Forelimb muscle (tissue), 1 donor: ENCODE measurements at regions not wholly inside any gene's neighbourhood (a gene's known extent, or its start where the extent isn't known, plus 50 kb on each side); places are given as distances from the start of the nearest gene placed in this dataset.
"Not testable (repeated sequence)": the region's sequence is repeated elsewhere in the genome, so short reads cannot be mapped to it uniquely, and the experiment has no call there.

Source experiments
- DNase-seq: peaks from one replicate; pipeline ENCODE4 v3.0.0-alpha.2; 2013; ENCODE audit warnings: low read depth

DNA sequence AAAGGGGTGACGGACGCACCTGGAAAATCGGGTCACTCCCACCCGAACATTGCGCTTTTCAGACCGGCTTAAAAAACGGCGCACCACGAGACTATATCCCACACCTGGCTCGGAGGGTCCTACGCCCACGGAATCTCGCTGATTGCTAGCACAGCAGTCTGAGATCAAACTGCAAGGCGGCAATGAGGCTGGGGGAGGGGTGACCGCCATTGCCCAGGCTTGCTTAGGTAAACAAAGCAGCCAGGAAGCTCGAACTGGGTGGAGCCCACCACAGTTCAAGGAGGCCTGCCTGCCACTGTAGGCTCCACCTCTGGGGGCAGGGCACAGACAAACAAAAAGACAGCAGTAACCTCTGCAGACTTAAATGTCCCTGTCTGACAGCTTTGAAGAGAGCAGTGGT lies 342.0 kb upstream of the PKN2 start:
- DNase-seq: not testable (repeated sequence)

- no peak for DNase-seq
These were observed 333.4 kb upstream of the PKN2 start for GRCh38 chr1:88350648-88351047.

DNA sequence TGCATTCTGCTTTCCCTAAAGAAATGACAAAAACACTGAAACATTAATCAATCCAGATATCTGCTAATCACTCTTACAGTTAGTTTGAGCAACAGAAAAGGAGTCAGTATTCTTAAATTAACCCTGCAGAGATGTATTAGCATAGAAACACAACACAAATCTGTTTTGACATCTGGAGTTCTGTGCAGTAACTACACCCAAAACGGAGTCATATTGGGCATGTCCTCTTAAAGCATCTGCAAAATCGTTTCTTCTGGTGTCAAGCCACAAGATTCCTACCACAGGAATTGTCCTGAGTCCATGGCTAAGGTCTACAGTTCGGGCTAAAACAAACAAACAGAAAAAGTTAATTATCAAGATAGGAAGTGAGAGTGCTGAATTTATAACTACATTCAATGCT lies 332.1 kb upstream of the PKN2 start:
- DNase-seq: no peak

DNA sequence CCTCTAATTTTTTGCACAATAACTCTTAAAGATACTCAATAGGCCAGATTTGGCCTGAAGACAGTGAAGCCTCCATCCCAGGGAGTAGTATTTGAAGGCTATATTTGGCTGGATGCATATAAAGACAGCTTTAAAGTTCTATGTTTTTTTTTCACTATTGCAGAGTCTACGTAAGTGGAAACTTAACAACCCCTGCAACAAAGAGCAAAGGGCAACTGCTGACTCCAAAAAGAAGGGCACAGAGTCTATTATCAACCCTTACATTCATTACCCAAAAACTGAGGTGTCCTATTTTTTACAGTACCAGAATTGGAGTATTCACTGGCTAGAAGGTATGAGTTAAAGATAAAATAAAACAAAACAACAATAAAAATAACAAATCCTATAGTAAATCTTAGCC lies 329.8 kb upstream of the PKN2 start:
- DNase-seq: no peak

GRCh38 chr1:88357729-88358128 lies 326.3 kb upstream of the PKN2 start:
- no peak for DNase-seq

DNA sequence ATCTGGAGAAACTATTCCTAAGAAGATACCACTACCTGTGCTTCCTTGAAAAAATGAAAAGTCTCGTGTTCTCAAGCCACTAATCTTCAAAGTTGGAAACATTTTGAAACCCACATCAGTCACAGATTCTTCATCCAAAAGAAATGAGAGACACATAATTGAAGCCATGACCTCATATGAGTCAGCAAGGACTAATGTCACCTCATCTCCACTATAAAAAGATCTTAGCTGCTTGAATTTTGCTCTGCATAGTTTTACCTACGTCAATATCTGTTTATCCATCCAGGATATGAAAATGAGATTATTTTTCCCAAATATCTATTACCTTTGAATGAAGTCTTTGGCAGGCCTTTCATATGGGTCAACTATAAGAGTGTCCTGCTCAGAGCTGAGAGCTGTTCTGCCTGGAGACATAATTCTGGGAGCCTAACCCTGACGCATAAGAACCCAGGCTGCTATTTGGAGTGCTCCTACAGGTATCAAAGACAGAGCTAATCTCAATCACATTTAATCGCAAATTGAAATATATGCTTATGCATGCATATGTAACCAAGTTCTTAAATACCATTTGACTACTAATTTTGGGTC lies 312.5 kb upstream of the PKN2 start:
- no peak for DNase-seq

DNA sequence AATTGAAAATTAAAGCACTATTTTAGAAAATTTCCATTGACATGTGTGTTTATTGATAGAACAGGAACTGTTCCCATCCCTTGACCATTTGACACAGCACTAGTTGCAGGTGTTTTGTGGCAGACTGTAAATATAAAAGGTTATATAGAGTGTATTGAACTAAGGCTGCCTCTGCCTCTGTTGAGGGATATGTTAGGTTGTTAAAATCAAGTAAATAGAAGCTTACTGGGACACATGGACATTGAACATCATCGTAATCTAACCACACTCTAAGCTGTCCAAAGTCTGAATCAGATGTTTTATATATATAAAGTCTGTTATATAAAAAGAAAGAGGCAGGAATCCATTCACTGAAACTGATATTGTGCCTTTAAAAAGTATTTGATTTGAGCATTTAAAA lies 308.1 kb upstream of the PKN2 start:
- no peak for DNase-seq

- no peak for DNase-seq
These were observed 307.7 kb upstream of the PKN2 start for GRCh38 chr1:88376421-88376820.

DNA sequence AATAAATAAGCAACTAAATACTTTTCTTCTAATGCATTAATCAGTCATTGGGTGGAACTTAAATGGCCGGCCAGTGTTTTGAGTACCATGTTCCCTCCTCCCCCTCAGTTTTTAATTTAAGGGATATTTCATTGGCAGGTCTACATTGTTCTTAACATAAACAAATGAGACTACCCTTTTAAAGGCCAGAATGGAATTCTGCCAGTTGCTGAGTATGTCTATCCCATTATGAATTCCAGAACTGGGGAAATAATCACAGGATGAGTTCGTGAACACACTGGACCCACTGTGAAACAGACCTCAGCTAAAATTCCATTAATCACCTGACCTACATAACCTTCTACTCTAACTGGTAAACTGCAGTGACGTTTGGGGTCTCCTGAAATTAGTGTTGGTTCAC lies 305.5 kb upstream of the PKN2 start:
- DNase-seq: no peak

DNA sequence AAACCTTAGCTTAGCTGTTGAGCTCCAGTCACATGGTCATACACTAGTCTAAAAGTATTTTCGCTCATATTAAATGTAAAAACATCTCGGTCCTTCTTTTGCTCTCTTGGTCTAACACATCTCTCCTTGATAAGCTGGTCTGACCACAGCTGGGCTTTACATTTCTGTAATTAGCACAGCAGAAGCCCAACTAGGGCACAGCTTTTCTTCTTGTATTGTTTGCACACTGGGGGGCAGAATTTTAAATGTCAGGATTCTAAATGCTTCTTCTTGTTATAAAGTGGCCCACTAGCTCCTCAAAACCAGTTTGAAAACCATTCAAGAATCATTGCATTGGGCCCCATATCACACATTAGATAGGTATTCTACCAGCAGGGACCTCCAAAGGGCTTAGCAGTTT lies 289.1 kb upstream of the PKN2 start:
- DNase-seq: no peak

DNA sequence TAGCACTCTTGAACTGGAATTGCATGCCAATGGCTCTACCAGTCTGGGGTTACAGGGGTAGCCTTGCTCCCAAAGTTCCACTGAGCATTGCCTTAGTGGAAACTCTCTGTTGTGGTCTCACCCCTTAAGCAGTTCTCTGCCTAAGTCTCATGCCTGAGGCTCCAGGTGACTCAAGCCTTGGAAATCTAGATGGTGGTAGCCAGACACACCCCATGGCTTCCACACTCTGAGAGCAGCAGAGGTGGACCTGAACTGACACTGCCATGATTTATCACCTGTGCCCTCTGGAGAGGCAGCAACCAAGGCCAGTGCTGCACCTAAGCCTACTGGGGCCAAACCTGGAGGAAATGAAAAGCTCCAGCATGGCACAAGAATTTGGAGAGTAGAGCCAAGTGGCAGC lies 285.7 kb upstream of the PKN2 start:
- no peak for DNase-seq

GRCh38 chr1:88399690-88400089 lies 284.4 kb upstream of the PKN2 start:
- DNase-seq: no peak

- no peak for DNase-seq
These were observed 282.8 kb upstream of the PKN2 start for GRCh38 chr1:88401313-88401712.

DNA sequence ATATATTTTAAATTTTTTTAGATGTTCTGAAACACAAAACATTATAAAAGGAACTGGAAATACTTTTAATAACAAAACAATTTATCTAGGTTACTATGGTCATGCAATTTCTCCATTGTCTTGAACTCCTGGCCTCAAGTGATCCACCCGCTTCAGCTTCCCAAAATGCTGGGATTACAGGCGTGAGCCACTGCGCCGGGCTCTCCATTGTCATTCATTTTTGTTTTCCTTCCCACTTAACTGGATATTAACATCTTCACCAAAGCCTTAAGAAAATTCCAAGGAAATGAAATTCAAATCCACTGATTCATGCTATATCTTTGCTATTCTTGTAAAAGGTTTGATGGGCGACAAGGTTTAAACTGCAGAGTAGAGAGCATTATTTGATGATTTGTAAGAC lies 279.5 kb upstream of the PKN2 start:
- no peak for DNase-seq

- no peak for DNase-seq
These were observed 276.8 kb upstream of the PKN2 start for GRCh38 chr1:88407248-88407647.

GRCh38 chr1:88421997-88422396 lies 262.1 kb upstream of the PKN2 start:
- DNase-seq: no peak

GRCh38 chr1:88433556-88433955 lies 250.5 kb upstream of the PKN2 start:
- no peak for DNase-seq

DNA sequence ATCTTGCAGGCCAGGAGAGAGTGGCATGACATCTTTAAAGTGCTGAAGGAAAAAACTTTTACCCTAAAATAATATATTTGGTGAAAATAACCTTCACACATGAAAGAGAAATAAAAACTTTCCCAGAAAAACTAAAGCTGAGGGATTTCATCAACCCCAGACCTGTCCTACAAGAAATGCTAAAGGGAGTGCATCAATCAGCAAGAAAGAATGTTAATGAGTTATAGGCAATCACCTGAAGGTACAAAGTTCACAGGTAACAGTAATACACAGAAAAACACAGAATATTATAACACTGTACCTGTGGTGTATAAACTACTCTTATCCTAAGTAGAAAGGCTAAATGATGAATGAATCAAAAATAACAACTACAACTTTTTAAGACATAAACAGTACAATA lies 249.2 kb upstream of the PKN2 start:
- no peak for DNase-seq

GRCh38 chr1:88441022-88441421 lies 243.1 kb upstream of the PKN2 start:
- DNase-seq: no peak

- no peak for DNase-seq
These were observed 232.2 kb upstream of the PKN2 start for GRCh38 chr1:88451856-88452255.

- DNase-seq: no peak
These were observed 230.8 kb upstream of the PKN2 start for GRCh38 chr1:88453295-88453694.

- no peak for DNase-seq
These were observed 229.3 kb upstream of the PKN2 start for GRCh38 chr1:88454781-88455180.

DNA sequence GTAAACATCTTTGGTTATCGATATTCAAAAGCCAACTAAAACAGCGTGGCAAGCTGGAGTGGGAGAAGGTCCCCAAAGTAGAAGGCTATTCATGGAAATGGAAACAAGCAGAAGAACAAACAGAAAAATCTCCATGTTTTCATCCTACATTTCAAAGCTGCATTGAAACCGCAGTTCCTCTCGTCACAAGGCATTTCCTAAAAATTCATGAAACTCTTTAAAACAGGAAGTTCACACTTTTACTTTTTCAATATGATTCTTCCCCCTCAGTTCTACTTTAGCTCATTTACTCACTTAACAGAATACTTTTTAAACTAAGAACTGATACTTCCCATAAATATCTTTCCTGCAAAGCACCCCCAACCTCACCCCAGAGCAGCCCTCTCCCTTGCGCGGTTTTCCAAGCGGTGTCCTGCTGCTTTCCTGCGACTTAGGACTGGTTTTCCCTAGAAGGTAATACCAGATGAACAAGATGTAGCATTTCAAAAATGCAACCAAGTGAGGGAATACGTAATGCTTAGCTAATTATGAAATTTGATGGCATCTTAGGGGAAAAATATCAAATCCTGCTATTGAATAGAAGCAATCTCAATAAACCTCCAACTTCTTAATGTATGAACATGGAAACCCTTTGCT lies 228.3 kb upstream of the PKN2 start:
- DNase-seq: no peak

GRCh38 chr1:88457197-88457596 lies 226.9 kb upstream of the PKN2 start:
- no peak for DNase-seq
